H1 (cell line): ENCODE measurements at regions not wholly inside any gene's neighbourhood (a gene's known extent, or its start where the extent isn't known, plus 50 kb on each side); places are given as distances from the start of the nearest gene placed in this dataset.

Source experiments
- CTCF ChIA-PET: fragments of 300-600 bp; sonication (Branson Sonifier 250); formaldehyde crosslinking; loops from one replicate; lab custom pipeline; 2021; ENCODE audit not compliant: partially characterized antibody; lab: Charles Lee
- POLR2A ChIA-PET: fragments of 300-600 bp; sonication (Branson Sonifier 250); formaldehyde crosslinking; loops from one replicate; lab custom pipeline; 2021; ENCODE audit warnings: inconsistent platforms; ENCODE audit not compliant: partially characterized antibody; lab: Charles Lee
- DNase-seq, 2 experiments: peaks; one replicate each; pipeline versions ENCODE4 v3.0.0 to v3.0.0-alpha.2; 2010 to 2022; ENCODE audit warnings: low spot score in 2 of 2, low read depth in 1 of 2, mixed read lengths in 1 of 2
- FAIRE-seq: peaks from 2 replicates; lab custom pipeline; 2011; peaks lifted over from hg19 to GRCh38; lab: Jason Lieb, UNC
- H2AFZ ChIP-seq: 2 replicates; pipeline ENCODE4 v1.8.1; 2012; ENCODE audit warnings: low read length, inconsistent platforms
- H2AK5ac ChIP-seq: 2 replicates; pipeline ENCODE4 v1.6.1; 2013; ENCODE audit warnings: low read depth, low read length
- H2BK120ac ChIP-seq: replicated peaks from 2 replicates; pipeline ENCODE3; 2013; ENCODE audit warnings: low read depth, low read length, inconsistent platforms
- H2BK12ac ChIP-seq: 2 replicates; pipeline ENCODE4 v1.6.1; 2013; ENCODE audit warnings: low read depth, low read length
- H2BK15ac ChIP-seq: 2 replicates; pipeline ENCODE4 v1.6.1; 2013; ENCODE audit warnings: low read length
- H2BK20ac ChIP-seq: 2 replicates; pipeline ENCODE4 v1.6.1; 2013; ENCODE audit warnings: low read length
- H2BK5ac ChIP-seq: 2 replicates; pipeline ENCODE4 v1.6.1; 2013; ENCODE audit warnings: low read depth, low read length
- H3K14ac ChIP-seq: 2 replicates; pipeline ENCODE4 v1.6.1; 2013; ENCODE audit warnings: inconsistent platforms; ENCODE audit not compliant: insufficient read length
- H3K18ac ChIP-seq: 2 replicates; pipeline ENCODE4 v1.6.1; 2013; ENCODE audit warnings: low read length; ENCODE audit errors: extremely low read depth
- H3K23ac ChIP-seq: 2 replicates; pipeline ENCODE4 v1.6.1; 2013; ENCODE audit warnings: inconsistent platforms; ENCODE audit not compliant: insufficient read length
- H3K23me2 ChIP-seq: 2 replicates; pipeline ENCODE4 v1.6.1; 2013; ENCODE audit warnings: low read depth, low read length
- H3K27ac ChIP-seq: 2 replicates; pipeline ENCODE4 v1.6.1; 2011; ENCODE audit warnings: low read depth, low read length, inconsistent platforms
- H3K27me3 ChIP-seq, 4 experiments: replicated peaks in 1 of 4; 1 replicate in 1 of 4; 2 replicates in 3 of 4; pipeline versions ENCODE4 v1.6.1 to v1.8.1; 2011 to 2013; ENCODE audit warnings: low read length in 3 of 4, mild to moderate bottlenecking in 3 of 4, inconsistent platforms in 2 of 4, mixed read lengths in 2 of 4, moderate library complexity in 1 of 4; ENCODE audit not compliant: control insufficient read depth in 3 of 4, insufficient read depth in 3 of 4; ENCODE audit errors: extremely low read depth in 1 of 4
- H3K36me3 ChIP-seq, 4 experiments: 2 replicates each; pipeline versions ENCODE4 v1.6.1 to v1.8.1; 2011 to 2013; ENCODE audit warnings: mild to moderate bottlenecking in 4 of 4, low read length in 3 of 4, moderate library complexity in 2 of 4, control low read depth in 1 of 4, inconsistent platforms in 1 of 4; ENCODE audit not compliant: insufficient read depth in 4 of 4, control insufficient read depth in 2 of 4
- H3K4ac ChIP-seq: replicated peaks from 2 replicates; pipeline ENCODE3; 2013; ENCODE audit warnings: low read length, low read depth, mixed read lengths, inconsistent platforms; ENCODE audit not compliant: insufficient read length
- H3K4me1 ChIP-seq, 4 experiments: replicated peaks in 1 of 4; 1 replicate in 1 of 4; 2 replicates in 3 of 4; pipeline versions ENCODE4 v1.6.1 to v1.8.1; 2011 to 2013; ENCODE audit warnings: low read length in 3 of 4, inconsistent platforms in 2 of 4, mixed read lengths in 1 of 4; ENCODE audit not compliant: insufficient read depth in 4 of 4, control insufficient read depth in 3 of 4
- H3K4me2 ChIP-seq, 2 experiments: 2 replicates each; pipeline versions ENCODE4 v1.6.1 to v1.8.1; 2011 to 2013; ENCODE audit warnings: low read depth in 2 of 2, low read length in 2 of 2, control low read depth in 1 of 2, inconsistent platforms in 1 of 2, mild to moderate bottlenecking in 1 of 2; ENCODE audit not compliant: insufficient read depth in 1 of 2
- H3K4me3 ChIP-seq, 4 experiments: fragments of 200-600, 300-600 bp in 1 of 4; sonication (generic), shearing (Covaris generic), sonication (Bioruptor Twin) in 1 of 4; 2 replicates each; pipeline versions ENCODE4 v1.5.1 to v1.8.1; 2011 to 2016; ENCODE audit warnings: low read length in 4 of 4, low read depth in 3 of 4, control low read depth in 2 of 4, inconsistent platforms in 2 of 4, mild to moderate bottlenecking in 2 of 4, mixed read lengths in 1 of 4, moderate library complexity in 1 of 4; ENCODE audit not compliant: insufficient read depth in 2 of 4; ENCODE audit errors: extremely low read depth in 1 of 4
- H3K56ac ChIP-seq: replicated peaks from 2 replicates; pipeline ENCODE3; 2013; ENCODE audit warnings: low read depth, mild to moderate bottlenecking, mixed read lengths, low read length, inconsistent platforms; ENCODE audit not compliant: insufficient read length
- H3K79me1 ChIP-seq: 2 replicates; pipeline ENCODE4 v1.6.1; 2013; ENCODE audit warnings: low read depth, low read length, control low read depth
- H3K79me2 ChIP-seq, 2 experiments: 2 replicates each; pipeline versions ENCODE4 v1.6.1 to v1.8.1; 2012 to 2013; ENCODE audit warnings: low read length in 2 of 2, mild to moderate bottlenecking in 2 of 2, inconsistent platforms in 1 of 2; ENCODE audit not compliant: insufficient read depth in 2 of 2, control insufficient read depth in 1 of 2
- H3K9ac ChIP-seq, 4 experiments: replicated peaks in 1 of 4; 1 replicate in 1 of 4; 2 replicates in 3 of 4; pipeline versions ENCODE4 v1.6.1 to v1.8.1; 2011 to 2013; ENCODE audit warnings: low read depth in 3 of 4, low read length in 3 of 4, control low read depth in 2 of 4, mild to moderate bottlenecking in 2 of 4, moderate library complexity in 2 of 4, inconsistent platforms in 1 of 4; ENCODE audit errors: extremely low read depth in 1 of 4
- H3K9me3 ChIP-seq, 2 experiments: 2 replicates each; pipeline versions ENCODE4 v1.6.1 to v1.8.1; 2012 to 2013; ENCODE audit warnings: mild to moderate bottlenecking in 2 of 2, moderate library complexity in 2 of 2, control low read depth in 1 of 2, inconsistent platforms in 1 of 2, low read depth in 1 of 2, low read length in 1 of 2, mixed read lengths in 1 of 2; ENCODE audit not compliant: insufficient read depth in 2 of 2
- H4K20me1 ChIP-seq, 2 experiments: replicated peaks in 1 of 2; 2 replicates each; pipeline versions ENCODE3 to v1.8.1; 2011 to 2013; ENCODE audit warnings: inconsistent platforms in 2 of 2, low read length in 2 of 2, mild to moderate bottlenecking in 1 of 2; ENCODE audit not compliant: insufficient read depth in 2 of 2, control insufficient read depth in 1 of 2
- H4K5ac ChIP-seq: 2 replicates; pipeline ENCODE4 v1.6.1; 2013; ENCODE audit warnings: low read length, low read depth, mixed read lengths, inconsistent platforms; ENCODE audit not compliant: insufficient read length
- H4K8ac ChIP-seq: 2 replicates; pipeline ENCODE4 v1.8.0; 2013; ENCODE audit warnings: mild to moderate bottlenecking, moderate library complexity, low read length, inconsistent platforms; ENCODE audit not compliant: insufficient read depth; ENCODE audit errors: extremely low read depth
- H4K91ac ChIP-seq: replicated peaks from 2 replicates; pipeline ENCODE3; 2013; ENCODE audit warnings: low read length, mixed read lengths, inconsistent platforms; ENCODE audit not compliant: insufficient read length
- ATF3 ChIP-seq: IDR thresholded peaks from 2 replicates; pipeline ENCODE4 v1.6.1; 2011; ENCODE audit warnings: low read depth, mild to moderate bottlenecking, low read length; ENCODE audit not compliant: insufficient read depth
- EGR1 ChIP-seq: IDR thresholded peaks from 2 replicates; pipeline ENCODE4 v1.6.1; 2011; ENCODE audit warnings: low read depth, low read length, borderline replicate concordance
- HDAC2 ChIP-seq, 2 experiments: fragments of 300-600 bp in 1 of 2; sonication (generic) in 1 of 2; IDR thresholded peaks; 2 replicates each; pipeline ENCODE4 v1.6.1; 2011 to 2012; ENCODE audit warnings: low read depth in 2 of 2, low read length in 2 of 2, mild to moderate bottlenecking in 2 of 2, moderate library complexity in 2 of 2, borderline replicate concordance in 1 of 2, inconsistent platforms in 1 of 2
- RAD21 ChIP-seq, 2 experiments: IDR thresholded peaks in 1 of 2; conservative IDR thresholded peaks in 1 of 2; 2 replicates each; pipeline ENCODE4 v1.6.1; 2011; ENCODE audit warnings: low read depth in 2 of 2, low read length in 2 of 2, improper control_type of control experiment in 1 of 2, inconsistent platforms in 1 of 2, mild to moderate bottlenecking in 1 of 2, moderate library complexity in 1 of 2
- RNF2 ChIP-seq: fragments of 200-900, 300-1000 bp; sonication (generic); IDR thresholded peaks from 2 replicates; pipeline ENCODE4 v1.7.1; 2016; ENCODE audit warnings: borderline replicate concordance, low read depth, mild to moderate bottlenecking, antibody characterized with exemption, low read length; ENCODE audit not compliant: poor library complexity, severe bottlenecking; ENCODE audit errors: missing control alignments
- SP4 ChIP-seq: IDR thresholded peaks from 2 replicates; pipeline ENCODE4 v1.6.1; 2012; ENCODE audit warnings: low read length, inconsistent platforms
- SRF ChIP-seq: IDR thresholded peaks from 2 replicates; pipeline ENCODE4 v1.6.1; 2011; ENCODE audit warnings: mild to moderate bottlenecking, low read depth, low read length, moderate library complexity
- TAF7 ChIP-seq: optimal IDR thresholded peaks from 2 replicates; pipeline ENCODE3; 2011; ENCODE audit warnings: low read depth, mild to moderate bottlenecking, inconsistent platforms, low read length, moderate library complexity, borderline replicate concordance
- WGBS, 2 experiments: shearing (Covaris generic) in 1 of 2; methylation state at CpG; one replicate each; pipeline versions ENCODE4 v1.1.6 to v1.1.7; 2013 to 2015; ENCODE audit warnings: low lambda C conversion rate in 2 of 2, mixed read lengths in 2 of 2, inconsistent platforms in 1 of 2, low coverage in 1 of 2, missing lambda C conversion rate in 1 of 2; ENCODE audit not compliant: insufficient replicate concordance in 2 of 2, insufficient coverage in 1 of 2, insufficient read length in 1 of 2; ENCODE audit errors: extremely low coverage in 1 of 2, missing lambda C conversion rate in 1 of 2; 5-methylcytosine and 5-hydroxymethylcytosine counted together

DNA sequence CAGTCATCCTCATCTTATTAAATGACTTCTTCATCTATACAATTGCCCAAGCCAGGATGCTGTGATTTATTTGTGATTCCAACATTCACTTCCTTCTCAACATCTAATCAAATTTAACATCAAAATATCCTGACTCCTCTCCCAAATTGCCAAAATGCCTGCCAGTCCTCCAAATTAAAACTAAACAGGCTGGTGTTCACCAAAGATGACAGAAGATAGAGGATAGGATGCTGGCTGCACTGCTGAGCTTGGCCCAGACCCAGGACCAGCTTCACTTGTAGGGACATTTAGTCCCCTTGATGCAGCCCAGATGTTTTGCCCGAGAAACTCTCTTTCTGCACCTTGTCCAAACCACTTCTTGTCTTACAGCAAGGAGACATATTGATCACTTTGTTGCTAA, 540.0 kb upstream of the CNTNAP5 start:
- Histone ChIP-seq H3K18ac (no peak overlapping the region), H3K14ac (no peak overlapping the region), H3K23ac (no peak overlapping the region), H3K23me2 (no peaks in the 10 kb centered on the region), H2AFZ (no peak overlapping the region), H2BK12ac (no peak overlapping the region), H3K4me3 (no peak overlapping the region), H3K79me1 (no peaks in the 10 kb centered on the region), H3K27me3 (no peaks in the 10 kb centered on the region), H2BK5ac (no peak overlapping the region), H3K4ac (no peak overlapping the region), H2BK120ac (no peak overlapping the region), H2BK20ac (no peak overlapping the region), H3K56ac (no peak overlapping the region), H4K5ac (no peak overlapping the region), H3K9ac (no peak overlapping the region), H2BK15ac (no peak overlapping the region), H4K91ac (no peak overlapping the region), H3K4me1 (no peaks in the 10 kb centered on the region), H3K9me3 (no peaks in the 10 kb centered on the region), H3K36me3 (no peaks in the 10 kb centered on the region), H4K8ac (no peak overlapping the region), H2AK5ac (no peak overlapping the region), H3K4me2 (no peak overlapping the region), H3K79me2 (no peaks in the 10 kb centered on the region), H4K20me1 (no peaks in the 10 kb centered on the region), H3K27ac (no peak overlapping the region)
- ChIA-PET POLR2A (no interaction called here), CTCF (no interaction called here)
- TF ChIP-seq RNF2 (no peak), SP4 (no peak), EGR1 (no peak), ATF3 (no peak), RAD21 (IDR thresholded peaks at IDR 0.05 in 1 of 2, conservative IDR thresholded peaks at IDR 0.05 in 1 of 2; ENCODE audit: low read depth in 2 of 2, low read length in 2 of 2) (no peak), HDAC2 (IDR thresholded peaks at IDR 0.05; ENCODE audit: borderline replicate concordance in 1 of 2, low read depth in 2 of 2, low read length in 2 of 2) (no peak), SRF (no peak), TAF7 (no peak)
- DNase-seq (no peak), FAIRE-seq (no peak)
- 95% methylated on average over 1 of the region's 1 CpG; no CpG with 5 or more reads in 1 of the 2 experiments for WGBS, 2 experiments
